ENCODE measurements at regions not wholly inside any gene's neighbourhood (a gene's known extent, or its start where the extent isn't known, plus 50 kb on each side); places are given as distances from the start of the nearest gene placed in this dataset.

- TF ChIP-seq ZNF232 (CRISPR knock-in tag; IDR thresholded peaks at IDR 0.05; ENCODE audit: borderline replicate concordance) (no peak), SRF (IDR thresholded peaks at IDR 0.05; ENCODE audit: low read depth, low read length) (no peak), THYN1 (CRISPR knock-in tag; IDR thresholded peaks at IDR 0.05; ENCODE audit: borderline replicate concordance, low read depth) (no peak), CENPT (CRISPR knock-in tag; IDR thresholded peaks at IDR 0.05; ENCODE audit: low read depth) (no peak), NFKB2 (CRISPR knock-in tag; IDR thresholded peaks at IDR 0.05; ENCODE audit: borderline replicate concordance) (no peak), ZNF180 (CRISPR knock-in tag; IDR thresholded peaks at IDR 0.05; ENCODE audit: borderline replicate concordance, low read depth) (no peak), ATF4 (CRISPR knock-in tag; IDR thresholded peaks at IDR 0.05) (no peak), ZNF382 (CRISPR knock-in tag; IDR thresholded peaks at IDR 0.05; ENCODE audit: borderline replicate concordance) (no peak), ZNF672 (CRISPR knock-in tag; IDR thresholded peaks at IDR 0.05) (no peak), NR2C2 (CRISPR knock-in tag; IDR thresholded peaks at IDR 0.05; ENCODE audit: borderline replicate concordance) (peak; percentile 75), RFX5 (IDR thresholded peaks at IDR 0.05; ENCODE audit: low read depth, low read length) (no peak), CHD2 (IDR thresholded peaks at IDR 0.05; ENCODE audit: low read depth, low read length) (no peak), PAXIP1 (CRISPR knock-in tag; conservative IDR thresholded peaks at IDR 0.05) (peak; percentile 95), ZNF24 (IDR thresholded peaks at IDR 0.05) (no peak), PRDM15 (CRISPR knock-in tag; IDR thresholded peaks at IDR 0.05) (no peak), ZNF724P (CRISPR knock-in tag; IDR thresholded peaks at IDR 0.05; ENCODE audit: borderline replicate concordance) (no peak), ZNF605 (CRISPR knock-in tag; IDR thresholded peaks at IDR 0.05) (no peak), LCORL (IDR thresholded peaks at IDR 0.05) (no peak), LCORL (CRISPR knock-in tag; IDR thresholded peaks at IDR 0.05) (peak; percentile 86), CENPX (CRISPR knock-in tag; IDR thresholded peaks at IDR 0.05) (no peak), PBX2 (CRISPR knock-in tag; IDR thresholded peaks at IDR 0.05) (no peak)
Observed at GRCh38 chr9:14967450-14968321, 57.5 kb upstream of the FREM1 start (continued).

All from HepG2 (cell line).